Mesothelial cell of epicardium (in vitro differentiated cells): ENCODE measurements at regions not wholly inside any gene's neighbourhood (a gene's known extent, or its start where the extent isn't known, plus 50 kb on each side); places are given as distances from the start of the nearest gene placed in this dataset.

Experiments used
- DNase-seq, 2 experiments: peaks; one replicate each; pipeline ENCODE4 v3.0.0; 2021; ENCODE audit warnings: low spot score in 2 of 2; ENCODE audit not compliant: unreplicated experiment in 2 of 2
- H3K27ac Mint-ChIP-seq: 2 replicates; pipeline ENCODE4 v1.8.0; 2021; ENCODE audit warnings: mixed read lengths
- H3K27me3 Mint-ChIP-seq: 2 replicates; pipeline ENCODE4 v1.8.0; 2021; ENCODE audit warnings: low read depth, mixed read lengths
- H3K36me3 Mint-ChIP-seq: 2 replicates; pipeline ENCODE4 v1.8.0; 2021; ENCODE audit warnings: mixed read lengths
- H3K4me1 Mint-ChIP-seq: 2 replicates; pipeline ENCODE4 v1.8.0; 2021; ENCODE audit warnings: mixed read lengths
- H3K4me3 Mint-ChIP-seq: 2 replicates; pipeline ENCODE4 v1.8.0; 2021; ENCODE audit warnings: mild to moderate bottlenecking, moderate library complexity, mixed read lengths
- H3K9me3 Mint-ChIP-seq: 2 replicates; pipeline ENCODE4 v1.8.0; 2021; ENCODE audit warnings: mixed read lengths
- TF ChIP-seq, protein P1 (sequence below): fragments of 200-600 bp; sonication (generic); IDR thresholded peaks from one replicate; pipeline ENCODE4 v1.5.0; 2021; ENCODE audit warnings: antibody characterized with exemption; ENCODE audit not compliant: unreplicated experiment

DNA sequence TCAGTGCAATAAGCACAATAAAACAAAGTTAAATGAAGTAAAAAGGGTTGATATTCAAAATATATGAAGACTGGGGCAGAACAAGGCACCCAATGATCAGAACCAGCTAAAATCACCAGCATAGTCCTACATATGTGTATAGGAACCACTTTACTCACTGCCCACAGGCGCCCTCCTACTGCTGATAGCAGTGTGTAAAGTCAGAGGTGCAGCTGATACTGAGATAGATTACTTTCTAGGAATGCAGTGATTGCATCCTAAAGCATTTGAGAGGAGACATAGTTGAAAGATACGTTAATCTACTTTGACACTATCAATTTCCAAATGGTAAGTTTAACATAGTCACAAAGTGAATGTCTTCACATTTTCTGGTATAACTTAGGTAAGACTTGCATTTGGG is 161.1 kb upstream of the MCHR2 start:
- Mint-ChIP-seq H3K27ac (no peak overlapping the region), H3K4me1 (peaks cover 5% of the 10 kb centered on the region), H3K27me3 (peaks cover 4% of the 10 kb centered on the region), H3K9me3 (no peaks in the 10 kb centered on the region), H3K4me3 (no peak overlapping the region), H3K36me3 (no peaks in the 10 kb centered on the region)
- TF ChIP-seq, protein P1, sequence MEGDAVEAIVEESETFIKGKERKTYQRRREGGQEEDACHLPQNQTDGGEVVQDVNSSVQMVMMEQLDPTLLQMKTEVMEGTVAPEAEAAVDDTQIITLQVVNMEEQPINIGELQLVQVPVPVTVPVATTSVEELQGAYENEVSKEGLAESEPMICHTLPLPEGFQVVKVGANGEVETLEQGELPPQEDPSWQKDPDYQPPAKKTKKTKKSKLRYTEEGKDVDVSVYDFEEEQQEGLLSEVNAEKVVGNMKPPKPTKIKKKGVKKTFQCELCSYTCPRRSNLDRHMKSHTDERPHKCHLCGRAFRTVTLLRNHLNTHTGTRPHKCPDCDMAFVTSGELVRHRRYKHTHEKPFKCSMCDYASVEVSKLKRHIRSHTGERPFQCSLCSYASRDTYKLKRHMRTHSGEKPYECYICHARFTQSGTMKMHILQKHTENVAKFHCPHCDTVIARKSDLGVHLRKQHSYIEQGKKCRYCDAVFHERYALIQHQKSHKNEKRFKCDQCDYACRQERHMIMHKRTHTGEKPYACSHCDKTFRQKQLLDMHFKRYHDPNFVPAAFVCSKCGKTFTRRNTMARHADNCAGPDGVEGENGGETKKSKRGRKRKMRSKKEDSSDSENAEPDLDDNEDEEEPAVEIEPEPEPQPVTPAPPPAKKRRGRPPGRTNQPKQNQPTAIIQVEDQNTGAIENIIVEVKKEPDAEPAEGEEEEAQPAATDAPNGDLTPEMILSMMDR = no peak
- no peak for DNase-seq

DNA sequence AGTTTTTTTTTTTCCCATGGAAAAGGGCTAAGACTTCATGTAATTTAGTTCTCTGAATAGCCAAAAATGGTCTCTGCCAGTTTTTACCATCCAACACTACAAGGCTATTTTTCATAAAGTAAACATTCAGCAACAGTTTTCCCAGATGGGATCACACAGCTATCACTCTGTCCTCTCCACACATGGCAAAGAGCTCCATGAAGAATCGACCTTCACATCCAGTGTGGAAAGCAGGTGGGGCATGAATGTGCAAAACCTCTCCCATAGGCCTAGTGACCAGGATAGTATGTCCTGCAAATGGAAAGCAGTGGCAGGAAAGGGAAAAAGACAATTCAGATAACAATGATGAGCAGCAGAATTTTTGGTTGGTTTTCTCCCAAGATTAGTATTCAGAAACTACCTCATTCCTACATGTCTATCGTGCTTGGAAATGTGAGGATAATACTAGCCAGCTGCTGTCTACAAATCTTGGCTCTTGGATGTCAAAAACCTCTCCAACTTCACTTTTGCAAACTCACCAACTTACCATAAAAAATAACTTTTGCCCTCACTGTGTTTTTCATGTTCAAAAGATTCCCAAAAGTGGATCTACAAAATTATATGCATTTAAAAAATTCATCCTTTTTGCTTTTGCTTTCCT is 159.7 kb upstream of the MCHR2 start:
- Mint-ChIP-seq H3K4me1 (peaks cover 5% of the 10 kb centered on the region), H3K4me3 (no peak overlapping the region), H3K9me3 (no peaks in the 10 kb centered on the region), H3K36me3 (no peaks in the 10 kb centered on the region), H3K27me3 (no peaks in the 10 kb centered on the region), H3K27ac (no peak overlapping the region)
- DNase-seq = no peak
- TF ChIP-seq, protein P1 = no peak

DNA sequence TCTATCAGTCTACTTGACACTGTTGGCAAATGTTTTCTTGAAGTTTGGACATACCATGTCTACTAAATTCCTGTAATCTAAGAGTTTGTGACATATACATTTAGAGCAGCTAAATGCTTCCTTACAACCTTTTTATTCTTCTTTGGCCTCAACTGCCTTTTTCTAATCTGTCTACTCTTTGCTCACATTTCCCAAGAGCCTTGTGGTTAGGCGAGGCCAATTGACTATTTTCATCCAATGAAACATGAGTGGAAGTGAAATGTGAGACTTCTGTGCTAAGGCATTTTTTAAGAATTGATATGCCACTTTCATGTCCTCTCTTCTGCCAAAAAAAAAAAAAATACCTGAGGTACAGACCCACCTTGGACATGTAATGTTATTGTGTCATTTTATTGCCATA is 158.2 kb upstream of the MCHR2 start:
- TF ChIP-seq, protein P1 = no peak
- Mint-ChIP-seq H3K4me1 (no peaks in the 10 kb centered on the region), H3K27me3 (no peaks in the 10 kb centered on the region), H3K27ac (no peak overlapping the region), H3K4me3 (no peak overlapping the region), H3K9me3 (no peaks in the 10 kb centered on the region), H3K36me3 (no peaks in the 10 kb centered on the region)
- DNase-seq = no peak

DNA sequence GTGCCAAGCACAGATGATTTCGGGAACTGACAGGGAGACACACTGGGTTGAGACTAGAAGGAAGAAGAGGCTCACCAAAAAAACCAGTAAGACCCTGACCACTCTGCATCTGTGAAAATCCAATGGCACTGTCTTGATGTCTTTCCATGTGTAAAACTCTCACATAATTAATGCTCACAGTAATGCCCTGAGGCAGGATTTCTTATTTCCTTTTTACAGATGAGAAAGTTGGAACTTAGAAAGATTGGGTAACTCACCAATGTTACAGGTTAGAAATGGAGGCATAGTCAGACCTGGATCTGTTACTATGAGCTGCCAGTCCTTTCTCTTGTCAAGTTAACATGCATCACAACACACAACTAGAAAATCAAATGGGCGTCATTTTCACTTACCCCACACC is 151.0 kb upstream of the MCHR2 start:
- Mint-ChIP-seq H3K4me1 (no peaks in the 10 kb centered on the region), H3K27ac (no peak overlapping the region), H3K36me3 (no peaks in the 10 kb centered on the region), H3K9me3 (no peaks in the 10 kb centered on the region), H3K27me3 (no peaks in the 10 kb centered on the region), H3K4me3 (no peak overlapping the region)
- TF ChIP-seq, protein P1 = no peak
- DNase-seq = no peak

DNA sequence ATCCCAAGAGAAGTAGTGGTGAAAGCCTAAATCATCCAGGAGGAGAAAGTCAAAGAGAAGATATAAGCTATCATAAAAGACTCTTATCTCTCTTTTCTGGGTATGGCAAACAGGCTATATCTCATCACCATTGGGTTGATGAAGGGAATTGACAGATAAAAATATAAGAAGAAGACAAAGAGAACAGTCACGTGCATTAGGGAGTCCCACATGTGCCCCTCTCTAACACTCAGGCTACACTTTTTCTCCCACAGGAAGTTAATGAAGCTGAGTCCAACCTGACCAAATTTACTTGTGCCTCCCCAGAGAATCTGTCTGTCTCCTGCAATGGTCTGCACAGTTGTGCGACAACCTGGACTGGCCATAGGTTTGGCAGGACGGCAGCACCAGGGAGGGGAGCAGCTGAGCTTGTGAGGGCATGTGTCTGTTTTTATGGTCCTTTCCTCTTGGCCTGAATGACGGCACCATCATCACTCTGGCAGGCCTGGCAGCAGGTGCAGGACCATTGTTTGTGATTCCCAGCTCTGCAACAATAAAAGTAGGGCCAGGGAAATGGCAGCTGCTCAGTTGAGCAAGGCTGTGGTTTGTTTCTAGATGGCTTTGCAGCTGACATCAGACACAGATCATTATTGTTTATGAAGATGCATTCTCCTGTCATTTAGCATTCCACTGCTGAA is 144.5 kb upstream of the MCHR2 start:
- H3K4me3 Mint-ChIP-seq = no peak overlapping the region
- H3K27ac Mint-ChIP-seq = no peak overlapping the region
- no peaks in the 10 kb centered on the region for H3K36me3 Mint-ChIP-seq
- H3K27me3 Mint-ChIP-seq = no peaks in the 10 kb centered on the region
- no peaks in the 10 kb centered on the region for H3K9me3 Mint-ChIP-seq
- DNase-seq = no peak
- no peaks in the 10 kb centered on the region for H3K4me1 Mint-ChIP-seq
- TF ChIP-seq, protein P1 = no peak
